Astrocyte (in vitro differentiated cells and primary cell): ENCODE measurements at regions not wholly inside any gene's neighbourhood (a gene's known extent, or its start where the extent isn't known, plus 50 kb on each side); places are given as distances from the start of the nearest gene placed in this dataset.

Experiments used
- DNase-seq: peaks from one replicate; pipeline ENCODE4 v3.0.0-alpha.2; 2010; ENCODE audit warnings: low read depth
- FAIRE-seq: peaks from 2 replicates; lab custom pipeline; 2011; peaks lifted over from hg19 to GRCh38; lab: Jason Lieb, UNC
- H2AFZ ChIP-seq: 2 replicates; pipeline ENCODE4 v1.6.0; 2012; ENCODE audit warnings: low read depth, low read length, inconsistent platforms
- H3K27ac ChIP-seq: 2 replicates; pipeline ENCODE4 v1.5.1; 2011; ENCODE audit warnings: low read depth, low read length, inconsistent platforms
- H3K27me3 ChIP-seq: 2 replicates; pipeline ENCODE4 v1.6.0; 2011; ENCODE audit warnings: low read length, inconsistent platforms; ENCODE audit not compliant: insufficient read depth
- H3K36me3 ChIP-seq: 2 replicates; pipeline ENCODE4 v1.5.1; 2011; ENCODE audit warnings: low read length, inconsistent platforms; ENCODE audit not compliant: insufficient read depth
- H3K4me1 ChIP-seq: 2 replicates; pipeline ENCODE4 v1.5.1; 2011; ENCODE audit warnings: low read length, inconsistent platforms; ENCODE audit not compliant: insufficient read depth
- H3K4me2 ChIP-seq: 2 replicates; pipeline ENCODE4 v1.6.0; 2012; ENCODE audit warnings: low read length, inconsistent platforms
- H3K4me3 ChIP-seq: 2 replicates; pipeline ENCODE4 v1.5.1; 2011; ENCODE audit warnings: low read depth, mild to moderate bottlenecking, low read length, inconsistent platforms; ENCODE audit not compliant: insufficient read depth
- H3K79me2 ChIP-seq: 2 replicates; pipeline ENCODE4 v1.6.0; 2012; ENCODE audit warnings: mild to moderate bottlenecking, low read length, inconsistent platforms; ENCODE audit not compliant: insufficient read depth
- H3K9ac ChIP-seq: 2 replicates; pipeline ENCODE4 v1.6.0; 2012; ENCODE audit warnings: mild to moderate bottlenecking, low read length, inconsistent platforms
- H3K9me3 ChIP-seq: 2 replicates; pipeline ENCODE4 v1.5.1; 2012; ENCODE audit warnings: low read depth, mild to moderate bottlenecking, low read length, inconsistent platforms; ENCODE audit not compliant: insufficient read depth
- H4K20me1 ChIP-seq: 2 replicates; pipeline ENCODE4 v1.6.0; 2012; ENCODE audit warnings: low read length, inconsistent platforms; ENCODE audit not compliant: insufficient read depth
- H3K27ac Mint-ChIP-seq: one replicate; pipeline ENCODE4 v1.8.0; 2021; ENCODE audit warnings: mild to moderate bottlenecking, mixed read lengths; ENCODE audit not compliant: unreplicated experiment
- H3K27me3 Mint-ChIP-seq: one replicate; pipeline ENCODE4 v1.8.0; 2021; ENCODE audit warnings: low read depth, mixed read lengths; ENCODE audit not compliant: unreplicated experiment
- H3K36me3 Mint-ChIP-seq: one replicate; pipeline ENCODE4 v1.8.0; 2021; ENCODE audit warnings: low read depth, mixed read lengths; ENCODE audit not compliant: unreplicated experiment
- H3K4me1 Mint-ChIP-seq: one replicate; pipeline ENCODE4 v1.8.0; 2021; ENCODE audit warnings: low read depth, mixed read lengths; ENCODE audit not compliant: unreplicated experiment
- H3K4me3 Mint-ChIP-seq: one replicate; pipeline ENCODE4 v1.8.0; 2021; ENCODE audit warnings: mild to moderate bottlenecking, moderate library complexity, mixed read lengths; ENCODE audit not compliant: unreplicated experiment
- H3K9me3 Mint-ChIP-seq: one replicate; pipeline ENCODE4 v1.8.0; 2021; ENCODE audit warnings: mild to moderate bottlenecking, mixed read lengths; ENCODE audit not compliant: unreplicated experiment
- EZH2 ChIP-seq: IDR thresholded peaks from 2 replicates; pipeline ENCODE4 v1.6.1; 2012; ENCODE audit warnings: mild to moderate bottlenecking, low read length, inconsistent platforms; ENCODE audit not compliant: insufficient read depth
- TF ChIP-seq, protein P1 (sequence below): IDR thresholded peaks from 2 replicates; pipeline ENCODE4 v1.5.1; 2011; ENCODE audit warnings: low read depth, mild to moderate bottlenecking, inconsistent platforms, low read length, moderate library complexity; ENCODE audit not compliant: insufficient read depth

DNA sequence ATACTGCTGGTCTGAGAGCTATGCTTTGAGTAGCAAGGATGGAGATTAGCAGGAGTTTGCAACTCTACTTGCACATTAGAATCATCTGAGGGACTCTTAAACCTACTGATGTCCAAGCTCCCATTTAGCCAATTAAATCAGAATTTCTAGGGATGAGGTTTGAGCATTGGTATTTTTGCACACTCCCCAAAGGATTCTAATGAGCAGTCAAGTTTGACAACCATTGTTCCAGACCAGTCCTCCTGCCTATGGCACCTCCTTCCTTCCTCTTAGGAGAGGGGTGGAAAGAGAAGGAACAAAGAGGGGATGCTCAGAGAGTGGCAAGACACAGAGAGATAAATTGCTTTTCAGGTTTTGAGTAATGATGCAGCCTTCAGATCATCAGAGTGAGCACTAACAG, 275.5 kb upstream of the ROPN1 start:
- H3K79me2 ChIP-seq = no peaks in the 10 kb centered on the region
- H4K20me1 ChIP-seq = no peaks in the 10 kb centered on the region
- H3K9me3 ChIP-seq = no peaks in the 10 kb centered on the region
- H3K9ac ChIP-seq = no peak overlapping the region
- peaks cover 17% of the 10 kb centered on the region for H3K4me1 Mint-ChIP-seq
- no peak for TF ChIP-seq EZH2
- TF ChIP-seq, protein P1, sequence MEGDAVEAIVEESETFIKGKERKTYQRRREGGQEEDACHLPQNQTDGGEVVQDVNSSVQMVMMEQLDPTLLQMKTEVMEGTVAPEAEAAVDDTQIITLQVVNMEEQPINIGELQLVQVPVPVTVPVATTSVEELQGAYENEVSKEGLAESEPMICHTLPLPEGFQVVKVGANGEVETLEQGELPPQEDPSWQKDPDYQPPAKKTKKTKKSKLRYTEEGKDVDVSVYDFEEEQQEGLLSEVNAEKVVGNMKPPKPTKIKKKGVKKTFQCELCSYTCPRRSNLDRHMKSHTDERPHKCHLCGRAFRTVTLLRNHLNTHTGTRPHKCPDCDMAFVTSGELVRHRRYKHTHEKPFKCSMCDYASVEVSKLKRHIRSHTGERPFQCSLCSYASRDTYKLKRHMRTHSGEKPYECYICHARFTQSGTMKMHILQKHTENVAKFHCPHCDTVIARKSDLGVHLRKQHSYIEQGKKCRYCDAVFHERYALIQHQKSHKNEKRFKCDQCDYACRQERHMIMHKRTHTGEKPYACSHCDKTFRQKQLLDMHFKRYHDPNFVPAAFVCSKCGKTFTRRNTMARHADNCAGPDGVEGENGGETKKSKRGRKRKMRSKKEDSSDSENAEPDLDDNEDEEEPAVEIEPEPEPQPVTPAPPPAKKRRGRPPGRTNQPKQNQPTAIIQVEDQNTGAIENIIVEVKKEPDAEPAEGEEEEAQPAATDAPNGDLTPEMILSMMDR = no peak
- H3K36me3 ChIP-seq = no peaks in the 10 kb centered on the region
- H3K27ac ChIP-seq = no peak overlapping the region
- no peak overlapping the region for H3K4me2 ChIP-seq
- no peak for FAIRE-seq
- no peaks in the 10 kb centered on the region for H3K27me3 ChIP-seq
- peaks cover 9% of the 10 kb centered on the region for H3K36me3 Mint-ChIP-seq
- no peaks in the 10 kb centered on the region for H3K9me3 Mint-ChIP-seq
- peaks cover 17% of the 10 kb centered on the region for H3K4me1 ChIP-seq
- H2AFZ ChIP-seq = no peak overlapping the region
- no peak for DNase-seq
- H3K27me3 Mint-ChIP-seq = no peaks in the 10 kb centered on the region
- H3K4me3 ChIP-seq = no peak overlapping the region
- no peak overlapping the region for H3K4me3 Mint-ChIP-seq
- no peak overlapping the region for H3K27ac Mint-ChIP-seq

DNA sequence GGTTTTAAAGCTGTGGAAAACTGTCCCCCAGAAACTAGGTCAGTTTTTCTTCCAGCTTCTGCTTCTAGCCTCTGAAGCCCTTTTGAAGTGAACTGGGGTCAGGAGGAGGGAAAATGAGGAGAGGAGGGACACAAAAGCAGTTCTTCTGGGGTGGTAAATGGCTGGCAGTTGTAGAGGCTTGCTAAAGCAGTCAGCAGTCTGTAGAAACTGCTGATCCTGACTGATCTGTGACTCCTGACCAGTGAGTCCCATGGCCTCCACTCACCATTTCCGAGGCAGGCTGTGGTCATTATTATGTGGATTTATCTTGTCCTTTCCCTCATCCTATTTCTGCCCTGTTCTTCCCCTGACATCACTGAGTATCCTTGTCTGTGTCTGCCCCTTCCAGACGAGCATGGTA, 276.4 kb upstream of the ROPN1 start:
- Histone ChIP-seq H3K27me3 (no peaks in the 10 kb centered on the region), H4K20me1 (no peaks in the 10 kb centered on the region), H3K9me3 (no peaks in the 10 kb centered on the region), H3K4me1 (peaks cover 17% of the 10 kb centered on the region), H3K9ac (no peak overlapping the region), H3K27ac (no peak overlapping the region), H3K4me2 (no peak overlapping the region), H2AFZ (no peak overlapping the region), H3K4me3 (no peak overlapping the region), H3K36me3 (no peaks in the 10 kb centered on the region), H3K79me2 (no peaks in the 10 kb centered on the region)
- DNase-seq (no peak), FAIRE-seq (no peak)
- Mint-ChIP-seq H3K27ac (no peak overlapping the region), H3K4me3 (no peak overlapping the region), H3K4me1 (peaks cover 15% of the 10 kb centered on the region), H3K27me3 (no peaks in the 10 kb centered on the region), H3K36me3 (peaks cover 9% of the 10 kb centered on the region), H3K9me3 (no peaks in the 10 kb centered on the region)
- TF ChIP-seq, protein P1 = no peak

DNA sequence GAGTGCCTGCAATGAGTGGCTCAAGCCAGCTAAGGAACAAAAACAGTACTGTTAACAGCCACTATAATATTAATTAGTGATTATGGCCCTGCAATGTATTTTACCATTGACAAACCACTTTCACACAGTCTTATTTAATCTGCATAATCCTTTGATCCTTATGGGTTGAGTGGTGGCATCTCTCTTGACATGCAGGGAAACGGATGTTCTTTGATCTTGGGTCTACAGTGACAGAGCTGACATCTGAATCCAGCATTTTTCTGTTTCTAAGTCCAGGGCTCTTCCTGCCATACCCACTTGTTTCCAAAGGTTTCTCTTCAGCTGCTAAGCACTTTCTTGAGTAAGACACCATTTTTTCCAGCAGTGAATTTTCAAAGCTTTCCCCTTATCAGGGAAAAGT, 277.7 kb upstream of the ROPN1 start:
- Histone ChIP-seq H3K79me2 (no peaks in the 10 kb centered on the region), H4K20me1 (no peaks in the 10 kb centered on the region), H3K27me3 (no peaks in the 10 kb centered on the region), H3K4me3 (no peak overlapping the region), H3K4me2 (no peak overlapping the region), H3K36me3 (no peaks in the 10 kb centered on the region), H3K4me1 (peaks cover 10% of the 10 kb centered on the region), H3K9ac (no peak overlapping the region), H3K27ac (no peak overlapping the region), H2AFZ (no peak overlapping the region), H3K9me3 (no peaks in the 10 kb centered on the region)
- Mint-ChIP-seq H3K9me3 (no peaks in the 10 kb centered on the region), H3K4me1 (peaks cover 17% of the 10 kb centered on the region), H3K27me3 (no peaks in the 10 kb centered on the region), H3K36me3 (peaks cover 11% of the 10 kb centered on the region), H3K4me3 (no peak overlapping the region), H3K27ac (no peak overlapping the region)
- DNase-seq (no peak), FAIRE-seq (no peak)
- TF ChIP-seq EZH2 = no peak
- TF ChIP-seq, protein P1 = no peak
